ENCODE measurements at regions not wholly inside any gene's neighbourhood (a gene's known extent, or its start where the extent isn't known, plus 50 kb on each side); places are given as distances from the start of the nearest gene placed in this dataset.
A peak's percentile ranks its signal among the peaks of the same experiment; 100 is the strongest.

DNA sequence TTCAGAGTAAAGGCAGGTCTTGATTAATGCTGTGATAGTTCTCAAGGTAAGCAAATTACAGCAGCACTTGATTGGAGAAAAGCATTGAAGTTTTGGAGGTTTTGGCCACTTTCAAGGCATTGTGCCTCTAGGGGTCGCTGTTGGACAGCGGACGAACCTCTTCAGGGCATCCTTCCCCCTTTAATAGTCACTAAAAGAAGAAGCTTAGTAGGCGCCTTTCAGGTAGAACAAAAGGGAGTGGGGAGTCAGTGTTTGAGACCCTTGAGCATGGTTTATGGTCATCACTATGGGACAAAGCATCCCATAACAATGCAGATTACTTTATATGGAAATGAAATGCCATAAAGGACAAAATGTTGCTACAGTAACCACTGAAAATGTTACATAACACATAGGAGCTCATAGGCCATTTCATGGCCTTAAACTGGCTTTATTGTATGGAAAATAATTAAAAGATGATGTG lies 199.5 kb upstream of the DCN start:
- H3K36me3 Mint-ChIP-seq (ENCODE audit: insufficient read depth, unreplicated experiment): no peaks in the 10 kb centered on the region
- peak; percentile 84 for DNase-seq (ENCODE audit: unreplicated experiment)
- intact Hi-C loops (cut with micrococcal nuclease): loop anchor here (1.0 to 10.0 kb wide), 9 partner anchors 196 to 1269 kb away; no protein-coding TSS in a partner anchor
- no TSS peak for BruUV-seq (replicated peaks)
- no peaks in the 10 kb centered on the region for H3K9me3 Mint-ChIP-seq (ENCODE audit: unreplicated experiment)
- H3K27ac Mint-ChIP-seq (ENCODE audit: low read depth, unreplicated experiment): peak overlapping the region; percentile 21
- no peaks in the 10 kb centered on the region for H3K27me3 Mint-ChIP-seq (ENCODE audit: insufficient read depth, unreplicated experiment)
- H3K4me3 Mint-ChIP-seq (ENCODE audit: unreplicated experiment): peak overlapping the region; percentile 78
- peak; percentile 85 for TF ChIP-seq CTCF (IDR thresholded peaks at IDR 0.05; ENCODE audit: unreplicated experiment)
- ChIA-PET POLR2A (interaction anchor here (0.5 to 10.4 kb wide), 45 partner anchors 12 to 1404 kb away, joined by 3 to 154 read pairs (median 4); partner anchors contain the start of gene BTG1), CTCF (interaction anchor here (0.6 to 3.1 kb wide), 79 partner anchors 8 to 1272 kb away, joined by 3 to 23 read pairs (median 4); partner anchors contain the start of gene BTG1)
- peaks cover 19% of the 10 kb centered on the region for H3K4me1 Mint-ChIP-seq (ENCODE audit: insufficient read depth, unreplicated experiment)

DNA sequence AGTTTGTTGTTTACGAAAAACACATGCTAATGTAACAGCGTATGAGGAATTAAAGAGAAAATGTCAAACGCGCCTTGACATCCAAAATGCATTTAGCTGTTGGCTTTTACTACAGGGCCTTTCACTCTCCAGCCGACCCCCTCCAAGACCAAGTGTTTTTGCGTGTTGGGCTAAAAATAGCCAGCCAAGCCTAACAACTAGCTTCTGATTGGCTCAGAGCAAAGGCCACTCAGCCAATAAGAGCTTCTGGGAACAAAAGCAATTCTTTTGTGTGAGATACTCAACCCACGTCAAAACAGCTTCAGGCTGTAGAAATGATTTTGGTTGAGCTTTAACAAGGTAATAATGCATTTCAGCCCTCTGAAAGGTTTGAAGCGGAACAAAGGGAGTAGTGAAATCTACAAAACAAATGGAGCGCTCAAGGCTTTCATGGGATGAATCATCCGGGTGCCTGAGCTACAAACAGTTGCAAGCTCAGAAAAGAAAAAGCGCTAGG lies 198.7 kb upstream of the DCN start:
- intact Hi-C loops (cut with micrococcal nuclease): loop anchor here (5.0 to 10.0 kb wide), 3 partner anchors 393 to 1026 kb away; no protein-coding TSS in a partner anchor
- TF ChIP-seq CTCF (IDR thresholded peaks at IDR 0.05; ENCODE audit: unreplicated experiment): no peak
- ChIA-PET POLR2A (interaction anchor here (0.6 to 10.4 kb wide), 39 partner anchors 11 to 1860 kb away, joined by 3 to 154 read pairs (median 5); partner anchors contain the start of gene BTG1), CTCF (interaction anchor here (0.5 to 3.1 kb wide), 63 partner anchors 7 to 1270 kb away, joined by 3 to 23 read pairs (median 4); partner anchors contain the start of gene BTG1)
- peak overlapping the region; percentile 21 for H3K27ac Mint-ChIP-seq (ENCODE audit: low read depth, unreplicated experiment)
- H3K4me1 Mint-ChIP-seq (ENCODE audit: insufficient read depth, unreplicated experiment): peaks cover 19% of the 10 kb centered on the region
- H3K27me3 Mint-ChIP-seq (ENCODE audit: insufficient read depth, unreplicated experiment): no peaks in the 10 kb centered on the region
- no peaks in the 10 kb centered on the region for H3K9me3 Mint-ChIP-seq (ENCODE audit: unreplicated experiment)
- BruUV-seq (replicated peaks): no TSS peak
- peak overlapping the region; percentile 78 for H3K4me3 Mint-ChIP-seq (ENCODE audit: unreplicated experiment)
- no peaks in the 10 kb centered on the region for H3K36me3 Mint-ChIP-seq (ENCODE audit: insufficient read depth, unreplicated experiment)
- DNase-seq (ENCODE audit: unreplicated experiment): peak; percentile 61

- POLR2A ChIA-PET: interaction anchor here (0.9 to 10.4 kb wide), 8 partner anchors 198 to 764 kb away, joined by 3 to 154 read pairs (median 18); partner anchors contain the start of gene BTG1
- Mint-ChIP-seq H3K9me3 (ENCODE audit: unreplicated experiment) (peaks cover 6% of the 10 kb centered on the region), H3K27me3 (ENCODE audit: insufficient read depth, unreplicated experiment) (no peaks in the 10 kb centered on the region), H3K36me3 (ENCODE audit: insufficient read depth, unreplicated experiment) (no peaks in the 10 kb centered on the region), H3K4me1 (ENCODE audit: insufficient read depth, unreplicated experiment) (peaks cover 19% of the 10 kb centered on the region), H3K27ac (ENCODE audit: low read depth, unreplicated experiment) (no peak overlapping the region), H3K4me3 (ENCODE audit: unreplicated experiment) (no peak overlapping the region)
- CTCF ChIA-PET: interaction anchor here (0.5 to 3.1 kb wide), 14 partner anchors 8 to 1266 kb away, joined by 3 to 23 read pairs (median 5); no protein-coding TSS in a partner anchor
- no peak for TF ChIP-seq CTCF (IDR thresholded peaks at IDR 0.05; ENCODE audit: unreplicated experiment)
- DNase-seq (ENCODE audit: unreplicated experiment): no peak
- intact Hi-C loops (cut with micrococcal nuclease): loop anchor here (5.0 to 10.0 kb wide), 3 partner anchors 394 to 1027 kb away; no protein-coding TSS in a partner anchor
- no TSS peak for BruUV-seq (replicated peaks)
Measured at GRCh38 chr12:91380631-91381030, 198.0 kb upstream of the DCN start.

GRCh38 chr12:91379051-91379775 lies 196.6 kb upstream of the DCN start:
- no TSS peak for BruUV-seq (replicated peaks)
- DNase-seq (ENCODE audit: unreplicated experiment): no peak
- Mint-ChIP-seq H3K9me3 (ENCODE audit: unreplicated experiment) (peaks cover 12% of the 10 kb centered on the region), H3K4me1 (ENCODE audit: insufficient read depth, unreplicated experiment) (peaks cover 19% of the 10 kb centered on the region), H3K27ac (ENCODE audit: low read depth, unreplicated experiment) (peak overlapping the region; percentile 3), H3K27me3 (ENCODE audit: insufficient read depth, unreplicated experiment) (no peaks in the 10 kb centered on the region), H3K36me3 (ENCODE audit: insufficient read depth, unreplicated experiment) (no peaks in the 10 kb centered on the region), H3K4me3 (ENCODE audit: unreplicated experiment) (no peak overlapping the region)
- intact Hi-C loops (cut with micrococcal nuclease): no loop called here
- TF ChIP-seq CTCF (IDR thresholded peaks at IDR 0.05; ENCODE audit: unreplicated experiment): no peak
- ChIA-PET POLR2A (interaction anchor here (0.5 to 10.4 kb wide), 8 partner anchors 9 to 765 kb away, joined by 3 to 154 read pairs (median 4); partner anchors contain the start of gene BTG1), CTCF (interaction anchor here (0.6 to 1.5 kb wide), 3 partner anchors 13 to 196 kb away, joined by 3 read pairs; no protein-coding TSS in a partner anchor)

All from MCF 10A (cell line).